SK-N-SH (cell line): ENCODE measurements at regions not wholly inside any gene's neighbourhood (a gene's known extent, or its start where the extent isn't known, plus 50 kb on each side); places are given as distances from the start of the nearest gene placed in this dataset.

Experiments used
- TF ChIP-seq, protein P1 (sequence below): fragments of 150-350 bp; IDR thresholded peaks from 2 replicates; pipeline ENCODE4 v1.6.1; 2017; ENCODE audit warnings: antibody characterized with exemption, low read length, low read depth, borderline replicate concordance
- TF ChIP-seq, protein P2 (sequence below): fragments of 200-600 bp; sonication (generic); IDR thresholded peaks from 2 replicates; pipeline ENCODE4 v1.6.1; 2017; ENCODE audit warnings: antibody characterized with exemption, mild to moderate bottlenecking, moderate library complexity
- TF ChIP-seq, protein P3 (sequence below): IDR thresholded peaks from 2 replicates; pipeline ENCODE4 v1.4.0; 2012; ENCODE audit warnings: low read depth

DNA sequence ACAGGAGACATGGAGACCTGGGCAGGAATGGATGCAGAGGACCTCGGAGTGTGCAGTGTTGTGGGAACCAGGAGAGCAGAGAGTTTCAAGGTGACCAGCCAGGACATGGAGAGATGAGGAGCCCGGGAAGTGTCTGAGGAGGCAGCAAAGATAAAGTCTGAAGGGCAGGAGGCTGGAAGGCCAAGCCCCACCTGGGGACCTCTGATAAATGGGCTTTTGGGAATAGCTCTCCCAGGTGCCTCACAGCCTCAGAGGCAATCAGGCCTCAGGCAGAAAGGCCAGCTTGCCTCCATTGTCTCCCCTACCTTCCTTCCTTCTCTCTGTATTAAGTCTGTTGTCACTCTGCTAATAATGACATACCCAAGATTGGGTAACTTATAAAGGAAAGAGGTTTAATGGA, 97.5 kb upstream of the TPM1 start:
- TF ChIP-seq, protein P1, sequence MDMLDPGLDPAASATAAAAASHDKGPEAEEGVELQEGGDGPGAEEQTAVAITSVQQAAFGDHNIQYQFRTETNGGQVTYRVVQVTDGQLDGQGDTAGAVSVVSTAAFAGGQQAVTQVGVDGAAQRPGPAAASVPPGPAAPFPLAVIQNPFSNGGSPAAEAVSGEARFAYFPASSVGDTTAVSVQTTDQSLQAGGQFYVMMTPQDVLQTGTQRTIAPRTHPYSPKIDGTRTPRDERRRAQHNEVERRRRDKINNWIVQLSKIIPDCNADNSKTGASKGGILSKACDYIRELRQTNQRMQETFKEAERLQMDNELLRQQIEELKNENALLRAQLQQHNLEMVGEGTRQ, result no peak
- TF ChIP-seq, protein P2, sequence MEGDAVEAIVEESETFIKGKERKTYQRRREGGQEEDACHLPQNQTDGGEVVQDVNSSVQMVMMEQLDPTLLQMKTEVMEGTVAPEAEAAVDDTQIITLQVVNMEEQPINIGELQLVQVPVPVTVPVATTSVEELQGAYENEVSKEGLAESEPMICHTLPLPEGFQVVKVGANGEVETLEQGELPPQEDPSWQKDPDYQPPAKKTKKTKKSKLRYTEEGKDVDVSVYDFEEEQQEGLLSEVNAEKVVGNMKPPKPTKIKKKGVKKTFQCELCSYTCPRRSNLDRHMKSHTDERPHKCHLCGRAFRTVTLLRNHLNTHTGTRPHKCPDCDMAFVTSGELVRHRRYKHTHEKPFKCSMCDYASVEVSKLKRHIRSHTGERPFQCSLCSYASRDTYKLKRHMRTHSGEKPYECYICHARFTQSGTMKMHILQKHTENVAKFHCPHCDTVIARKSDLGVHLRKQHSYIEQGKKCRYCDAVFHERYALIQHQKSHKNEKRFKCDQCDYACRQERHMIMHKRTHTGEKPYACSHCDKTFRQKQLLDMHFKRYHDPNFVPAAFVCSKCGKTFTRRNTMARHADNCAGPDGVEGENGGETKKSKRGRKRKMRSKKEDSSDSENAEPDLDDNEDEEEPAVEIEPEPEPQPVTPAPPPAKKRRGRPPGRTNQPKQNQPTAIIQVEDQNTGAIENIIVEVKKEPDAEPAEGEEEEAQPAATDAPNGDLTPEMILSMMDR, result no peak
- TF ChIP-seq, protein P3, sequence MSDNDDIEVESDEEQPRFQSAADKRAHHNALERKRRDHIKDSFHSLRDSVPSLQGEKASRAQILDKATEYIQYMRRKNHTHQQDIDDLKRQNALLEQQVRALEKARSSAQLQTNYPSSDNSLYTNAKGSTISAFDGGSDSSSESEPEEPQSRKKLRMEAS, result no peak
